OCI-LY7 (cell line): ENCODE measurements at regions not wholly inside any gene's neighbourhood (a gene's known extent, or its start where the extent isn't known, plus 50 kb on each side); places are given as distances from the start of the nearest gene placed in this dataset.

ENCODE experiments used
- CTCF ChIP-seq: fragments of 200-600 bp; sonication (generic); conservative IDR thresholded peaks from 2 replicates; pipeline ENCODE4 v1.5.1; 2014; ENCODE audit warnings: mild to moderate bottlenecking, antibody characterized with exemption, low read length, moderate library complexity, mixed read lengths
- EZH2phosphoT487 ChIP-seq: fragments of 200-600 bp; sonication (generic); IDR thresholded peaks from 2 replicates; pipeline ENCODE4 v1.6.1; 2018; ENCODE audit warnings: low read depth, borderline replicate concordance, mild to moderate bottlenecking, mixed run types, antibody characterized with exemption, low read length, moderate library complexity, mixed read lengths

DNA sequence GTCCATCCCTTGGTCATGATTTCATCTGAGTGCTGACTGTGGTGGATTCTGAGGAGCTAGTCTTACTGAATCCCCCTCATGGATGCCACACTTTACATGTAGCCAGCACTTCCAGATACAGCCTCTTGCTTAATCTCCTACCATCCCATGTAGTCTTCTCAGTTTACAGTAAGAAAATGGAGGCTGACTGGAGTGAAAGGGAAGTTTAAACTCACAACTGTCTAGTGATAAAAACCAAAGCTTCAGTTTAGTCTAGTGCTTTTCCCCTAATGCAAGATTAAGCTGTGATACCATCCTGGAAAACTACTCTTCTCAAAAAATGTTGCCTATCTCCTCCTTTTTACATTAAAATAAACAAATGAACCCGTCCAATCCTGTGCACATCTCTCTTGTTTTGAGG, 146.8 kb upstream of the HES1 start:
- TF ChIP-seq CTCF (no peak), EZH2phosphoT487 (no peak)
